GM12892 (cell line): ENCODE measurements at regions not wholly inside any gene's neighbourhood (a gene's known extent, or its start where the extent isn't known, plus 50 kb on each side); places are given as distances from the start of the nearest gene placed in this dataset.
"Not testable (repeated sequence)": the region's sequence is repeated elsewhere in the genome, so short reads cannot be mapped to it uniquely, and the experiment has no call there.

Experiments used
- POLR2A ChIP-seq: IDR thresholded peaks from 2 replicates; pipeline ENCODE4 v1.6.1; 2011; ENCODE audit warnings: low read depth, low read length, control low read depth
- TAF1 ChIP-seq: IDR thresholded peaks from 2 replicates; pipeline ENCODE4 v1.6.1; 2011; ENCODE audit warnings: low read depth, mild to moderate bottlenecking, control low read depth, low read length, borderline replicate concordance

GRCh38 chr7:68254815-68255214 is 1258.2 kb downstream of the TYW1 start:
- not testable (repeated sequence) for TF ChIP-seq POLR2A, TAF1
